ENCODE measurements at regions not wholly inside any gene's neighbourhood (a gene's known extent, or its start where the extent isn't known, plus 50 kb on each side); places are given as distances from the start of the nearest gene placed in this dataset.

- Histone ChIP-seq H2BK12ac (ENCODE audit: low read length in 2 of 2) (no peak overlapping the region), H2BK120ac (ENCODE audit: low read depth, low read length) (no peak overlapping the region), H3K4me2 (ENCODE audit: low read length, poor library complexity, severe bottlenecking) (no peak overlapping the region), H2BK5ac (ENCODE audit: low read depth, low read length, poor library complexity, severe bottlenecking) (no peak overlapping the region), H3K27ac (ENCODE audit: low read length, poor library complexity, severe bottlenecking) (no peak overlapping the region), H4K8ac (ENCODE audit: low read length) (no peak overlapping the region), H2BK15ac (ENCODE audit: low read depth, poor library complexity, severe bottlenecking) (no peak overlapping the region), H3K14ac (ENCODE audit: low read length in 2 of 2) (no peak overlapping the region), H3K36me3 (ENCODE audit: control insufficient read depth in 1 of 2, insufficient read depth in 2 of 2, low read depth in 1 of 2, low read length in 2 of 2) (no peaks in the 10 kb centered on the region), H3K4me1 (ENCODE audit: control insufficient read depth, insufficient read depth, low read depth, low read length) (peaks cover 9% of the 10 kb centered on the region), H2AFZ (ENCODE audit: low read depth, low read length) (no peak overlapping the region), H3K4me3 (ENCODE audit: insufficient read depth in 1 of 2, low read depth in 1 of 2, low read length in 2 of 2) (no peak overlapping the region), H3K27me3 (ENCODE audit: control insufficient read depth in 1 of 2, insufficient read depth in 1 of 2, low read length in 2 of 2) (no peaks in the 10 kb centered on the region), H3K4ac (ENCODE audit: low read depth in 1 of 2, low read length in 2 of 2) (no peak overlapping the region), H3K9me3 (ENCODE audit: control insufficient read depth, low read length) (peaks cover 9% of the 10 kb centered on the region), H3K18ac (ENCODE audit: low read depth in 1 of 2, low read length in 2 of 2) (no peak overlapping the region), H3K9ac (ENCODE audit: low read length) (no peak overlapping the region), H2AK5ac (ENCODE audit: low read length, severe bottlenecking) (no peak overlapping the region), H3K23ac (ENCODE audit: low read length in 2 of 2) (no peak overlapping the region), H3K79me1 (replicated peaks; ENCODE audit: low read length, poor library complexity, severe bottlenecking) (no peaks in the 10 kb centered on the region), H4K91ac (ENCODE audit: low read length) (no peak overlapping the region)
- no peak for DNase-seq
- WGBS, result 67% methylated on average over 1 of the region's 2 CpGs
Measured at GRCh38 chr1:229759586-229759985, 133.5 kb downstream of the URB2 start.

DNA sequence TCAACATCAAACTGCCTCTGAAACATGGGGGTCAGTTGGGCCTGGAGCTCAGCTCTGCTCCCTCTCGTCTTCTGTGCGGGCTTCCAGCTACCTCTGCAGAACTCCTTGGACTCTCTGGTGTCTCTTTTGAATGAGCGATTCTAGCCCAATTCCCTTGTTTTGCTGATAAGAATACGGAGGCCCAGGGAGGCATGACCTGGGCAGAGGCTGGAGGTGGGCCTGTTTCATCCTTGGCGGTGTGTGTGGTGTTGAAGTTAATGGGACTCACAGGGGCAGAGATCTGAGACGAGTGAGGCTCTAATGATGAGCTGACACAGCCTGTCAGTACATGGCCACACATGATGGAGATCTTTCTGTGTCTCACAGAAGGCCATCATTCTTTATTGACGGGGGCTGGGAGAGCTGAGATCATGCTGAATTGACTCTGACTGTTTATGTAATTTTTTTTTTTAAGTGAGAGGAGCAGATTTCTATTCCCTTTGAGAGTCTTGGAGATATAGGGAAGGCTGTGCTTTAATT, 134.5 kb downstream of the URB2 start:
- Histone ChIP-seq H2BK15ac (ENCODE audit: low read depth, poor library complexity, severe bottlenecking) (no peak overlapping the region), H3K23ac (ENCODE audit: low read length in 2 of 2) (no peak overlapping the region), H2BK120ac (ENCODE audit: low read depth, low read length) (no peak overlapping the region), H3K4me2 (ENCODE audit: low read length, poor library complexity, severe bottlenecking) (no peak overlapping the region), H3K27me3 (ENCODE audit: control insufficient read depth in 1 of 2, insufficient read depth in 1 of 2, low read length in 2 of 2) (no peaks in the 10 kb centered on the region), H2AFZ (ENCODE audit: low read depth, low read length) (no peak overlapping the region), H3K27ac (ENCODE audit: low read length, poor library complexity, severe bottlenecking) (no peak overlapping the region), H3K9me3 (ENCODE audit: control insufficient read depth, low read length) (peaks cover 9% of the 10 kb centered on the region), H3K36me3 (ENCODE audit: control insufficient read depth in 1 of 2, insufficient read depth in 2 of 2, low read depth in 1 of 2, low read length in 2 of 2) (no peaks in the 10 kb centered on the region), H2BK5ac (ENCODE audit: low read depth, low read length, poor library complexity, severe bottlenecking) (no peak overlapping the region), H2AK5ac (ENCODE audit: low read length, severe bottlenecking) (no peak overlapping the region), H3K9ac (ENCODE audit: low read length) (no peak overlapping the region), H3K14ac (ENCODE audit: low read length in 2 of 2) (no peak overlapping the region), H3K4ac (ENCODE audit: low read depth in 1 of 2, low read length in 2 of 2) (no peak overlapping the region), H4K8ac (ENCODE audit: low read length) (no peak overlapping the region), H3K18ac (ENCODE audit: low read depth in 1 of 2, low read length in 2 of 2) (no peak overlapping the region), H3K79me1 (replicated peaks; ENCODE audit: low read length, poor library complexity, severe bottlenecking) (no peaks in the 10 kb centered on the region), H2BK12ac (ENCODE audit: low read length in 2 of 2) (no peak overlapping the region), H3K4me1 (ENCODE audit: control insufficient read depth, insufficient read depth, low read depth, low read length) (peaks cover 9% of the 10 kb centered on the region), H3K4me3 (ENCODE audit: insufficient read depth in 1 of 2, low read depth in 1 of 2, low read length in 2 of 2) (no peak overlapping the region), H4K91ac (ENCODE audit: low read length) (no peak overlapping the region)
- DNase-seq, result no peak
- 79% methylated on average over 7 of the region's 7 CpGs for WGBS

GRCh38 chr1:229762891-229763290, 136.8 kb downstream of the URB2 start:
- H3K27me3 ChIP-seq (ENCODE audit: control insufficient read depth in 1 of 2, insufficient read depth in 1 of 2, low read length in 2 of 2), result peaks cover 2 to 8% of the 10 kb centered on the region in 2 experiments
- H3K4me2 ChIP-seq (ENCODE audit: low read length, poor library complexity, severe bottlenecking), result no peak overlapping the region
- DNase-seq, result no peak
- H3K4me1 ChIP-seq (ENCODE audit: control insufficient read depth, insufficient read depth, low read depth, low read length), result peaks cover 6% of the 10 kb centered on the region
- H2AK5ac ChIP-seq (ENCODE audit: low read length, severe bottlenecking), result no peak overlapping the region
- no peak overlapping the region for H2BK120ac ChIP-seq (ENCODE audit: low read depth, low read length)
- WGBS, result 68% methylated on average over 5 of the region's 5 CpGs
- H4K8ac ChIP-seq (ENCODE audit: low read length), result no peak overlapping the region
- H3K4me3 ChIP-seq (ENCODE audit: insufficient read depth in 1 of 2, low read depth in 1 of 2, low read length in 2 of 2), result no peak overlapping the region
- no peak overlapping the region for H3K23ac ChIP-seq (ENCODE audit: low read length in 2 of 2)
- H3K36me3 ChIP-seq (ENCODE audit: control insufficient read depth in 1 of 2, insufficient read depth in 2 of 2, low read depth in 1 of 2, low read length in 2 of 2), result no peaks in the 10 kb centered on the region
- no peak overlapping the region for H4K91ac ChIP-seq (ENCODE audit: low read length)
- no peak overlapping the region for H2BK12ac ChIP-seq (ENCODE audit: low read length in 2 of 2)
- H3K9me3 ChIP-seq (ENCODE audit: control insufficient read depth, low read length), result no peaks in the 10 kb centered on the region
- no peak overlapping the region for H2BK5ac ChIP-seq (ENCODE audit: low read depth, low read length, poor library complexity, severe bottlenecking)
- H3K18ac ChIP-seq (ENCODE audit: low read depth in 1 of 2, low read length in 2 of 2), result no peak overlapping the region
- H3K9ac ChIP-seq (ENCODE audit: low read length), result no peak overlapping the region
- no peak overlapping the region for H3K27ac ChIP-seq (ENCODE audit: low read length, poor library complexity, severe bottlenecking)
- no peaks in the 10 kb centered on the region for H3K79me1 ChIP-seq (replicated peaks; ENCODE audit: low read length, poor library complexity, severe bottlenecking)
- H2AFZ ChIP-seq (ENCODE audit: low read depth, low read length), result no peak overlapping the region
- H3K4ac ChIP-seq (ENCODE audit: low read depth in 1 of 2, low read length in 2 of 2), result no peak overlapping the region
- no peak overlapping the region for H3K14ac ChIP-seq (ENCODE audit: low read length in 2 of 2)
- no peak overlapping the region for H2BK15ac ChIP-seq (ENCODE audit: low read depth, poor library complexity, severe bottlenecking)

DNA sequence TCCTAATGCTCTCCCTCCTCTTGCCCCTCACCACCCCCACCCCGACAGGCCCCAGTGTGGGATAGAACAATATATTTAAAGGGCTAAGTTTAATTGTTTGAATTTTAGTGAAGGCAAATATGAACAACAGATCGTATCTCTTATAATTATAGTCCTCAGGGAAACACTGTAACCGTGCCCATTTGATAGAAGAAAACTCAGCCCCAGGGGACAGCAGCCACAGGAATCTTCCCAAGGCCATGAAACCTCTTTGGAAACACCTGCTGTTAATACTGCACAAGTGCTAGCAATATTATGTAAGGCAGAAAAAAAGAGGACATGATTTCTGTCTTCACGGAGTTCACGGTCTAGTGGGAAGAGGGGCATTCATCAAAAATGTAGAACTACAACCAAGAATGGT, 142.2 kb downstream of the URB2 start:
- no peak overlapping the region for H4K8ac ChIP-seq (ENCODE audit: low read length)
- H3K9me3 ChIP-seq (ENCODE audit: control insufficient read depth, low read length), result no peaks in the 10 kb centered on the region
- H3K4ac ChIP-seq (ENCODE audit: low read depth in 1 of 2, low read length in 2 of 2), result no peak overlapping the region
- 83% methylated on average over 4 of the region's 5 CpGs for WGBS
- no peak overlapping the region for H2BK15ac ChIP-seq (ENCODE audit: low read depth, poor library complexity, severe bottlenecking)
- no peak overlapping the region for H2AK5ac ChIP-seq (ENCODE audit: low read length, severe bottlenecking)
- no peak overlapping the region for H3K14ac ChIP-seq (ENCODE audit: low read length in 2 of 2)
- H4K91ac ChIP-seq (ENCODE audit: low read length), result no peak overlapping the region
- no peak overlapping the region for H2BK12ac ChIP-seq (ENCODE audit: low read length in 2 of 2)
- H3K23ac ChIP-seq (ENCODE audit: low read length in 2 of 2), result no peak overlapping the region
- no peaks in the 10 kb centered on the region for H3K4me1 ChIP-seq (ENCODE audit: control insufficient read depth, insufficient read depth, low read depth, low read length)
- H2AFZ ChIP-seq (ENCODE audit: low read depth, low read length), result no peak overlapping the region
- no peak overlapping the region for H3K4me2 ChIP-seq (ENCODE audit: low read length, poor library complexity, severe bottlenecking)
- H3K36me3 ChIP-seq (ENCODE audit: control insufficient read depth in 1 of 2, insufficient read depth in 2 of 2, low read depth in 1 of 2, low read length in 2 of 2), result no peaks in the 10 kb centered on the region
- H3K27me3 ChIP-seq (ENCODE audit: control insufficient read depth in 1 of 2, insufficient read depth in 1 of 2, low read length in 2 of 2), result peaks cover 11 to 27% of the 10 kb centered on the region in 2 experiments
- DNase-seq, result no peak
- no peak overlapping the region for H3K9ac ChIP-seq (ENCODE audit: low read length)
- no peak overlapping the region for H3K18ac ChIP-seq (ENCODE audit: low read depth in 1 of 2, low read length in 2 of 2)
- no peaks in the 10 kb centered on the region for H3K79me1 ChIP-seq (replicated peaks; ENCODE audit: low read length, poor library complexity, severe bottlenecking)
- no peak overlapping the region for H2BK5ac ChIP-seq (ENCODE audit: low read depth, low read length, poor library complexity, severe bottlenecking)
- no peak overlapping the region for H3K27ac ChIP-seq (ENCODE audit: low read length, poor library complexity, severe bottlenecking)
- no peak overlapping the region for H3K4me3 ChIP-seq (ENCODE audit: insufficient read depth in 1 of 2, low read depth in 1 of 2, low read length in 2 of 2)
- H2BK120ac ChIP-seq (ENCODE audit: low read depth, low read length), result peak overlapping the region; percentile 19

All from mesenchymal stem cell (in vitro differentiated cells and primary cell).